WTC11 (cell line): ENCODE measurements at regions not wholly inside any gene's neighbourhood (a gene's known extent, or its start where the extent isn't known, plus 50 kb on each side); places are given as distances from the start of the nearest gene placed in this dataset.

Source experiments
- CTCF ChIP-seq: fragments of 200-600 bp; IDR thresholded peaks from 2 replicates; pipeline ENCODE4 v1.8.0; 2022; ENCODE audit warnings: antibody characterized with exemption
- ESRRA ChIP-seq: sonication (generic); formaldehyde crosslinking; IDR thresholded peaks from 2 replicates; pipeline ENCODE4 v1.8.1; 2022; ENCODE audit warnings: mild to moderate bottlenecking, missing genetic modification reagents, borderline replicate concordance
- MAX ChIP-seq: sonication (generic); formaldehyde crosslinking; IDR thresholded peaks from 2 replicates; pipeline ENCODE4 v1.8.0; 2022; ENCODE audit warnings: mild to moderate bottlenecking, missing genetic modification reagents
- NR3C1 ChIP-seq: sonication (generic); formaldehyde crosslinking; conservative IDR thresholded peaks from 2 replicates; pipeline ENCODE4 v1.8.1; 2023; ENCODE audit warnings: low read depth, mild to moderate bottlenecking, missing genetic modification reagents
- TCF7 ChIP-seq: sonication (generic); formaldehyde crosslinking; IDR thresholded peaks from 2 replicates; pipeline ENCODE4 v1.8.0; 2022; ENCODE audit warnings: mild to moderate bottlenecking, low read depth, missing genetic modification reagents, moderate library complexity
- USF2 ChIP-seq: sonication (generic); formaldehyde crosslinking; IDR thresholded peaks from 2 replicates; pipeline ENCODE4 v1.8.1; 2023; ENCODE audit warnings: mild to moderate bottlenecking, missing genetic modification reagents, moderate library complexity
- ZBTB21 ChIP-seq: sonication (generic); formaldehyde crosslinking; IDR thresholded peaks from 2 replicates; pipeline ENCODE4 v1.8.1; 2023; ENCODE audit warnings: mild to moderate bottlenecking, missing genetic modification reagents, borderline replicate concordance

DNA sequence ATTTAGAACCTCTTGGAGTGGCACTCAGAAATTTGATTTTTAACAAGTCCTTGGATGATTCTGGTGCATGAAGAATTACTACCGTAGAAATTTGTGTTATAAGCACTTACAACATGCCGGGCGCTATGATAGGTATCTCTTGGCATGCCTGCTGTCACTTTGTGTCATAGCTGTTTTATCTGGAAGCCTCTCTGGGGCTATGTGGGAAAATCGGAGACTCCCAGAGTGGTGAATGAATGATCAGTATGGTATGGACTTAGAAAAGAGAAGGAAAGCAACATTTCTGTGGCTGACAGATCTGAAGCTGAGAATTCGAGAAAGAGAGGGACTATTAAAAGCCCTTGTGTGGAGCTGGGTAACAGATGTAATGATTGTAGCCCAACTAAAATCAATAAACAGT is 177.4 kb upstream of the MAMLD1 start:
- no peak for TF ChIP-seq USF2
- TF ChIP-seq ESRRA (CRISPR knock-in tag), result no peak
- TF ChIP-seq CTCF, result no peak
- no peak for TF ChIP-seq NR3C1 (CRISPR knock-in tag)
- TF ChIP-seq MAX (CRISPR knock-in tag), result no peak
- no peak for TF ChIP-seq TCF7 (CRISPR knock-in tag)
- no peak for TF ChIP-seq ZBTB21
